ENCODE measurements at regions not wholly inside any gene's neighbourhood (a gene's known extent, or its start where the extent isn't known, plus 50 kb on each side); places are given as distances from the start of the nearest gene placed in this dataset.
A peak's percentile ranks its signal among the peaks of the same experiment; 100 is the strongest.
"Not testable (repeated sequence)": the region's sequence is repeated elsewhere in the genome, so short reads cannot be mapped to it uniquely, and the experiment has no call there.

GRCh38 chr10:22467393-22467792, 122.1 kb downstream of the SPAG6 start:
- not testable (repeated sequence) for DNase-seq

- DNase-seq, result no peak
Measured at GRCh38 chr10:22468570-22469320, 123.4 kb downstream of the SPAG6 start.

- no peak for DNase-seq
Measured at GRCh38 chr10:22473044-22473443, 127.7 kb downstream of the SPAG6 start.

GRCh38 chr10:22473459-22473858, 128.2 kb downstream of the SPAG6 start:
- no peak for DNase-seq

- DNase-seq, result peak in 2 of 3 donors; percentile 45 to 77
Measured at GRCh38 chr10:22475651-22476600, 130.6 kb downstream of the SPAG6 start.

- DNase-seq, result peak in 1 of 3 donors; percentile 61
Measured at GRCh38 chr10:22476601-22477321, 131.5 kb downstream of the SPAG6 start.

- DNase-seq, result no peak
Measured at GRCh38 chr10:22477334-22478287, 132.3 kb downstream of the SPAG6 start.

- no peak for DNase-seq
Measured at GRCh38 chr10:22478555-22479334, 133.4 kb downstream of the SPAG6 start.

GRCh38 chr10:22479419-22479818, 134.1 kb downstream of the SPAG6 start:
- DNase-seq, result no peak

- DNase-seq, result no peak
Measured at GRCh38 chr10:22481106-22481505, 135.8 kb downstream of the SPAG6 start.

GRCh38 chr10:22481687-22482539, 136.6 kb downstream of the SPAG6 start:
- no peak for DNase-seq

DNA sequence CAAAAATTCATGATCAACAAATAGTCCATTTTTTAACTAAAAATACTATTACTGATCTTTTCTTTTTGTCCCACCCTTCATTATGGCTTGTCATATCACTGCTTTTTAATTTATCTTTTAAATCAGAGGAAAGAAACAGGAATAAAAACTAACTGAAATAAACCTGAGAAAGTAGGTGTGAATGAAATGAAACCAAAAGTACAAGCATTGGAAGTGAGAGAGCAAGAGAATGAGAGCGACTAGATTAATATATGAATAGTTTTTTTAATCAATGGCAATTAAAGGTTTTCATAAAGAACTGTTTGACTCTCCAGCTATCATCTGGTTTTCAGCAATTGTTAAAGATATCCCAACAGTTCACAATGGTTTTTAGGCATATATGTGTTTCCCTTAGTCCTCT, 137.8 kb downstream of the SPAG6 start:
- no peak for DNase-seq
